GM12878 (cell line): ENCODE measurements at regions not wholly inside any gene's neighbourhood (a gene's known extent, or its start where the extent isn't known, plus 50 kb on each side); places are given as distances from the start of the nearest gene placed in this dataset.

Experiments used
- HDAC6 ChIP-seq: fragments of 200-600 bp; sonication (generic); IDR thresholded peaks from one replicate; pipeline ENCODE4 v1.8.0; 2017; ENCODE audit warnings: antibody characterized with exemption; ENCODE audit not compliant: unreplicated experiment
- IRF4 ChIP-seq: IDR thresholded peaks from 2 replicates; pipeline ENCODE4 v1.6.1; 2011; ENCODE audit warnings: low read depth, low read length
- JUNB ChIP-seq: IDR thresholded peaks from 2 replicates; pipeline ENCODE4 v1.6.1; 2016; ENCODE audit warnings: antibody characterized with exemption, mild to moderate bottlenecking
- LARP7 ChIP-seq: fragments of 450-650 bp; IDR thresholded peaks from 2 replicates; pipeline ENCODE4 v1.6.1; 2017; ENCODE audit warnings: mild to moderate bottlenecking
- MYC ChIP-seq: IDR thresholded peaks from 2 replicates; pipeline ENCODE4 v1.6.1; 2011; ENCODE audit warnings: mild to moderate bottlenecking, low read length, moderate library complexity, inconsistent platforms; ENCODE audit not compliant: insufficient read depth, insufficient replicate concordance, insufficient read length, severe bottlenecking
- POLR2A ChIP-seq: IDR thresholded peaks from 2 replicates; pipeline ENCODE4 v1.6.1; 2011; ENCODE audit warnings: low read depth, mild to moderate bottlenecking, low read length
- SMC3 ChIP-seq: IDR thresholded peaks from 2 replicates; pipeline ENCODE4 v1.6.1; 2011; ENCODE audit warnings: low read length, improper control_type of control experiment, borderline replicate concordance
- TAF1 ChIP-seq: IDR thresholded peaks from 2 replicates; pipeline ENCODE4 v1.6.1; 2011; ENCODE audit warnings: mild to moderate bottlenecking, low read depth, low read length, borderline replicate concordance
- YY1 ChIP-seq: IDR thresholded peaks from 2 replicates; pipeline ENCODE4 v1.6.1; 2011; ENCODE audit warnings: low read depth, mild to moderate bottlenecking, low read length
- ZZZ3 ChIP-seq: IDR thresholded peaks from 2 replicates; pipeline ENCODE4 v1.6.1; 2011; ENCODE audit warnings: low read depth; ENCODE audit not compliant: control insufficient read depth, insufficient read length
- TF ChIP-seq, protein P1 (sequence below), 3 experiments: IDR thresholded peaks in 2 of 3; conservative IDR thresholded peaks in 1 of 3; 2 replicates each; pipeline ENCODE4 v1.5.1; 2011; ENCODE audit warnings: low read depth in 3 of 3, low read length in 3 of 3, mild to moderate bottlenecking in 3 of 3, control low read depth in 2 of 3, moderate library complexity in 2 of 3, inconsistent platforms in 1 of 3, mixed read lengths in 1 of 3; ENCODE audit not compliant: control insufficient read depth in 2 of 3, insufficient read depth in 1 of 3; ENCODE audit errors: extremely low read depth in 1 of 3

DNA sequence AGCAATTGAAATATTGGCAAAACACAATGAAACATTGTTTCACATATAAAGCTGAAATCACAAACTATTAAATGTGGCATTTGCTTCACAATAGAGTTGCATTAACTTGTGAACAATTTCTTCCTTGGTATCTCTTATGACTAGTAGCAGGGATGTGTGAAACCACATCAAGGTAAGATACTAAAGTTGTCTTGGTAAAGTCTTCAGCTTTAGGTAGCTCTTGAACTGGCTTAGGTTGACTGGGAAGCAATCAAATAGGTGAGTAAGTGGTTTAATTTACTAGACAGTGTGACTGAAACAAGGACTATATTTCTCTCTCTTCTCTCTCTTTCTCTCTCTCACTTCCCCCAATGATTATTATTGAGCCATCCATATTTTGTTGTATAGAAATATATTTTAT, 141.5 kb upstream of the KCNK2 start:
- no peak for TF ChIP-seq LARP7
- TF ChIP-seq, protein P1, sequence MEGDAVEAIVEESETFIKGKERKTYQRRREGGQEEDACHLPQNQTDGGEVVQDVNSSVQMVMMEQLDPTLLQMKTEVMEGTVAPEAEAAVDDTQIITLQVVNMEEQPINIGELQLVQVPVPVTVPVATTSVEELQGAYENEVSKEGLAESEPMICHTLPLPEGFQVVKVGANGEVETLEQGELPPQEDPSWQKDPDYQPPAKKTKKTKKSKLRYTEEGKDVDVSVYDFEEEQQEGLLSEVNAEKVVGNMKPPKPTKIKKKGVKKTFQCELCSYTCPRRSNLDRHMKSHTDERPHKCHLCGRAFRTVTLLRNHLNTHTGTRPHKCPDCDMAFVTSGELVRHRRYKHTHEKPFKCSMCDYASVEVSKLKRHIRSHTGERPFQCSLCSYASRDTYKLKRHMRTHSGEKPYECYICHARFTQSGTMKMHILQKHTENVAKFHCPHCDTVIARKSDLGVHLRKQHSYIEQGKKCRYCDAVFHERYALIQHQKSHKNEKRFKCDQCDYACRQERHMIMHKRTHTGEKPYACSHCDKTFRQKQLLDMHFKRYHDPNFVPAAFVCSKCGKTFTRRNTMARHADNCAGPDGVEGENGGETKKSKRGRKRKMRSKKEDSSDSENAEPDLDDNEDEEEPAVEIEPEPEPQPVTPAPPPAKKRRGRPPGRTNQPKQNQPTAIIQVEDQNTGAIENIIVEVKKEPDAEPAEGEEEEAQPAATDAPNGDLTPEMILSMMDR (IDR thresholded peaks at IDR 0.05 in 2 of 3, conservative IDR thresholded peaks at IDR 0.05 in 1 of 3; ENCODE audit: control insufficient read depth in 2 of 3, extremely low read depth in 1 of 3, insufficient read depth in 1 of 3, low read depth in 3 of 3, low read length in 3 of 3), result no peak
- TF ChIP-seq IRF4, result no peak
- no peak for TF ChIP-seq YY1
- TF ChIP-seq POLR2A, result no peak
- no peak for TF ChIP-seq TAF1
- TF ChIP-seq MYC, result no peak
- TF ChIP-seq HDAC6, result no peak
- no peak for TF ChIP-seq ZZZ3
- TF ChIP-seq JUNB, result no peak
- TF ChIP-seq SMC3, result no peak
